SK-N-SH treated with all-trans-retinoic acid at 6 μM for 48 hours (cell line): ENCODE measurements at regions not wholly inside any gene's neighbourhood (a gene's known extent, or its start where the extent isn't known, plus 50 kb on each side); places are given as distances from the start of the nearest gene placed in this dataset.

Source experiments
- ESRRG ChIP-seq: fragments of 250-450 bp; sonication (Bioruptor Pico); IDR thresholded peaks from 2 replicates; pipeline ENCODE4 v1.6.1; 2021; ENCODE audit warnings: mild to moderate bottlenecking
- RARB ChIP-seq: fragments of 250-450 bp; sonication (Bioruptor Pico); IDR thresholded peaks from 2 replicates; pipeline ENCODE4 v1.8.0; 2021; ENCODE audit warnings: mild to moderate bottlenecking, moderate library complexity
- TOX ChIP-seq: fragments of 250-450 bp; sonication (Bioruptor Pico); IDR thresholded peaks from 2 replicates; pipeline ENCODE4 v1.8.0; 2021; ENCODE audit warnings: mild to moderate bottlenecking, moderate library complexity, borderline replicate concordance
- ZFP30 ChIP-seq: fragments of 450-650 bp; formaldehyde crosslinking; IDR thresholded peaks from 2 replicates; pipeline ENCODE4 v1.5.0; 2022; ENCODE audit warnings: mild to moderate bottlenecking, moderate library complexity

- TF ChIP-seq RARB (CRISPR knock-in tag) (no peak), TOX (no peak), ESRRG (CRISPR knock-in tag) (no peak), ZFP30 (CRISPR knock-in tag) (no peak)
Observed at GRCh38 chr10:2761311-2761710, 306.0 kb upstream of the PFKP start.
